NOMO-1 treated with DMSO at 0.1 percent for 48 hours (cell line): ENCODE measurements at regions not wholly inside any gene's neighbourhood (a gene's known extent, or its start where the extent isn't known, plus 50 kb on each side); places are given as distances from the start of the nearest gene placed in this dataset.
"Not testable (repeated sequence)": the region's sequence is repeated elsewhere in the genome, so short reads cannot be mapped to it uniquely, and the experiment has no call there.

Experiments
- DNase-seq: peaks from one replicate; lab custom pipeline; 2025; ENCODE audit not compliant: unreplicated experiment; lab: John Stamatoyannopoulos, UW

DNA sequence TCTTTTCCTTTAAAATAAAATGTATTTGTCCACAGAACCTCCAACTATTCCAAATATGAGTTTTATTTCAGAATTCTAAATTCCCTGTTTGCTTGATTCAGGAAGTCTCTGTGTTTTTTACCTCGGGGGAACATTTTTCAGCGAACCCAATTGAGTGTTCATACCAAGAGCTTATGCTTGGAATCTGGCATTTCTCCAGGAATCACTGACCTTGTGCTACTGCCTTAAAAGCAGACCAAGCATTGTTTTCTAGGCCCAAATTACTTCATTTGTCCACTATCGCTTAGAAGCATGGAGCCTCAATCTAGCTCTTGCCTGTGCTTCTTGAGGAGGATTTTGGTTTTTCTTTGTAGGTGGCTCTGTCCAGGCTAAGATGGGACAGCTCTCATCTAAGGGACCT lies 59.4 kb downstream of the EBLN1 start:
- no peak for DNase-seq

DNA sequence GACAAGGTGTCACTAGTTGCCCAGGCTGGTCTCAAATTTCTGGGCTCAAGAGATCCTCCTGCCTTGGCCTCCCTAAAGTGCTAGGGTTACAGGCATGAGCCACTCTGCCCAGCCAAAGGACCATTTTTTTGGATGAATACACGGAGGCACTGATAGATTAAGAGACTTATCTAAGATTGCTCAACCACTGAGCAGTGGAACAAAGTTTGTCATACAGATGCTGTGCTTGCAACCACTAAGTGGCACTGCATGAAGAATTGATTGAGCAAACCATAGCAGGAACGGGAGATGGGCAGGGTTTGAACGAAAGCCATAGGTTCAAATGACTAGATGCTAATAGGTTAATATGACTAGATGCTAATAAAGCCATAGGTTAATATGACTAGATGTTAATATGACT lies 61.1 kb downstream of the EBLN1 start:
- DNase-seq, result peak; percentile 51

DNA sequence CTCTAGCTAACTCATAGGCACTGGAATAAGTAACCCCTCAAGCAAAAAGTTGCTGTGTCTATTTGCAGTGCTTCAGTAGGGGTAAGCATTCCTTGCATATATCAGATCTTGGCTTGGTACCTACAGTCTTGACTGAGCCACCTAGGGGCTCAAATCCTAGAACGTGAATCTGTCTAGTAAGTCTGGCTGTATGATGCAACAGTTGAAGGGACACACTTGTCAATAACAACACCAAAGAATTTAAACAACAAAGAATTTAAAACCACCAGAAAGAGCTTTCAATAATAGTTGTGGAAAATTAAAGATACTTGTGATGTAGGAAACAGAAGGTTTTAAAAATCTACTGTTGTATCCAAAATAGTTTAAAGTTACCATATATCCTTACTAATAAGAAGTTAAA lies 65.4 kb downstream of the EBLN1 start:
- DNase-seq, result no peak

DNA sequence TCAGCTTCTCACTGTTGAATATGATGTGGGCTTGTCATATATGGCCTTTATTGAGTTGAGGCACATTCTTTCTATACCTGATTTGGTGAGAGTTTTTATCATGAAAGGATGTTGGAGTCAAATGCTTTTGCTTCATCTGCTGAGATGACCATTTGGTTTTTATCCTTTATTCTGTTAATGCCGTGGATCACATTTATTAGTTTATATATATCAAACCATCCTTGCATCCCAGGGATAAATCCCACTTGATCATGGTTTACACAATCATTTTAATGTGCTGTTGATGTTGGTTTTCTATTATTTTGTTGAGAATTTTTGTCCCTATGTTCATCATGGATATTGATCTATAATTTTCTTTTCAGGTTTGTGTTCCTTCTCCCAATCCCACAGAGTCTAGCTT lies 67.0 kb downstream of the EBLN1 start:
- no peak for DNase-seq

DNA sequence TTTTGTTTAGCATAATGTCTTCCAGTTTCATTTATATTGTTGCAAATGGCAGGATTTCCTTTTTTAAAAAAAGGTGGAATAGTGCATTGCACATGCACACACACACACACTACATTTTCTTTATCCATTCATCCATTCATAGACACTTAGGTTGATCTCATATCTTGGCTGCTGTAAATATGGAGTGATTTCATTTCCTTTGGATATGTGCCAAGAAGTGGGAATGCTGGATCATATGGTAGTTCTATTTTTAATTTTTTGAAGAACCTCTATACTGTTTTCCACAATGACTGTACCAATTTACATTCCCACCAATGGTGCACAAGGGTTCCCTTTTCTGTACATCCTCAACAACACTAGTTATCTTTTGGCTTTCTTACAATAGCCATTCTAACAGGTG lies 68.9 kb downstream of the EBLN1 start:
- DNase-seq, result no peak

DNA sequence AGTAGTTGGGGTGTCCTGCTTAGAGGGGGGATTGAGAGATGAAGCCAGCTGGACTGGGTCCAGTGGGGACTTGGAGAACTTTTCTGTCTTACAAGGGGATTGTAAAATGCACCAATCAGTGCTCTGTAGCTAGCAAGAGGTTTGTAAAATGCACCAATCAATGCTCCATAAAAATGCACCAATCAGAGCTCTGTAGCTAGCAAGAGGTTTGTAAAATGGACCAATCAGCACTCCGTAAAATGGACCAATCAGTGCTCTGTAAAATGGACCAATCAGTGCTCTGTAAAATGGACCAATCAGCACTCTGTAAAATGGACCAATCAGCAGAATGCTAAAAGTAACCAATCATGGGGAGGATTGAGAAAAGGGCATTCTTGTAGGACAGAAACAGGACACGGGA lies 71.9 kb downstream of the EBLN1 start:
- DNase-seq, result not testable (repeated sequence)

DNA sequence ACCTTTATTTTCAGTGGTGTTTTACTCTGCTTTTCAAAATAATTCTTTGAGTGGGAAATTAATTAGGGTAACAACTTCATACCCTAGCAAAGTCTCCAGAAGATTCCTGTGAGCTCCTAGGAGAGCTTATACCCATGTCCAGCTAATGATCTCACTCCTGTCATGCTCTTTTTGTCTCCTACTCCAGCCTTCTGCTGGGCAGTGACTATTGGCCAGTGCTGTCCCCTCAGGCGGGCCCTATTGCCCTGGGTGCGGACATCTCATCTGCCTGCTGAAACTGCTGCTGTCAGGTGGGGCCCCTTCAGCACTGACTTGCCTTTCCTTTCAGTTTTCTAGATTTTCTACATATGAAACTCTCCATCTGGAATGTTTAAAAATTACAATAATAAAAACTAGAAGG lies 80.3 kb downstream of the EBLN1 start:
- no peak for DNase-seq

DNA sequence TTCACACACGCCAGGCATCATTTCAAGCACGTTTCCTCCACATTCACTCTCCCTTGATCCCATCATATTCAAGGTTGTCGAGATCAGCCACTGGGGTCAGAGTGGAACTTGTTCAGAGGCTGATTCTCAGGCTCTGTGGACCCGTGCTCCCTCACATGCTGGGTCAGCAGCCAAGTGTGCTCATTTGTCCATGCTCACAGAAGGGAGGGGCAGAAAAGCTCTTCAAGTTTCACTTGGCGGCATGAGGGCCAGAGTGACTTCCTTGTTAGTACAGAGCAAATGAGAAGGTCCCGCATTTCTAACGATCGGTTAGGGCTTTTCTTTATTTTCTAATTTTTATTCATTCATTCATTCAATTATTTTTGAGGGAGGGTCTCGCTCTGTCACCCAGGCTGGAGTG lies 82.2 kb downstream of the EBLN1 start:
- DNase-seq, result peak; percentile 17

DNA sequence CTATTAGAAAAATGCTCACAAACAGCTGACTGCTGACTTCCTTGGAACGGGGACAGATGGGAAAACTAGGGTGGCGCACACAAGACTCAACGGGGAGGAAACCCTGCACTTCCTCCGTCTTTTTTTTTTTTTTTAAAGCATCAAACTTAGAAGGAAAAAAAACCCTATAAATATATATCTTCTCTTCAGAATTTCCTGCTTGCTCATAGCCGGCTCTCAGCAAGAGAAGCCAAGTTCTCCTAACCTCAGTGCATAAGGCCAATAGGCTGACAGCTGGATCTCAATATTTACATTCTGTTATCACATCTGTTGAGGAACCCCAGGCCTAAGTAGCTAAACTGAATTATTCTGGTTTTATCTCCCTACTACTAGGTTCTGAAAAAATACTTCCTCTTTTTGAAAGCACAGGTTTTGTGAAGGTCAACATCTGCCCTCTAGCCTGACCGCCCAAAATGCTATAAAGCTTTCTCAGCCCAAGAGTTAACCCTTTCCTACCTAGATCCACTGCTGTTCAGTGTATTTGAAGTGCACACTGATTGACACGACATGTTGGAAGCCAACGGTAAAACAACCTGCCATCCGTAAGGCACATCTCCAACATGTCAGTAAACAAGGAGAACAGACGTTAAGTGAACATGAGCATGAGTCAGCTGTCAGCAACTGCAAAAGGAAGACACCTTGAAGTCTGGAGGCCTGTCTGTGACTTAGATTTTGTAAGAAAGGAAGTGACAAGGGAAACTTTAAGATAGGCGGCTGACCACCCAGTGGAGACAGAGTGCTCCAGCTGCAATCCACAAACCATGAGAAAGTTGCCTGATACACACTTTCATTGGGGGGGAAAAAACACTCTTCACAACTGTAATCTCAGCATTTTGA lies 83.8 kb downstream of the EBLN1 start:
- peak; percentile 97 for DNase-seq

DNA sequence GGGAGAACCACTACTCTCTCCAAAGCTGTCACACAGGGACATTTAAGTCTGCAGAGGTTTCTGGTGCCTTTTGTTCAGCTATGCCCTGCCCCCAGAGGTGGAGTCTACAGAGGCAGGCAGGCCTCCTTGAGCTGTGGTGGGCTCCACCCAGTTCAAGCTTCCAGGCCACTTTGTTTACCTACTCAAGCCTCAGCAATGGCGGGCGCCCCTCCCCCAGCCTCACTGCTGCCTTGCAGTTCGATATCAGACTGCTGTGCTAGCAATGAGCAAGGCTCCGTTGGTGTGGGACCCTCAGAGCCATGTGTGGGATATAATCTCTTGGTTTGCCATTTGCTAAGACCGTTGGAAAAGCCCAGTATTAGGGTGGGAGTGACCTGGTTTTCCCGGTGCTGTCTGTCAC lies 87.0 kb downstream of the EBLN1 start:
- DNase-seq, result not testable (repeated sequence)

DNA sequence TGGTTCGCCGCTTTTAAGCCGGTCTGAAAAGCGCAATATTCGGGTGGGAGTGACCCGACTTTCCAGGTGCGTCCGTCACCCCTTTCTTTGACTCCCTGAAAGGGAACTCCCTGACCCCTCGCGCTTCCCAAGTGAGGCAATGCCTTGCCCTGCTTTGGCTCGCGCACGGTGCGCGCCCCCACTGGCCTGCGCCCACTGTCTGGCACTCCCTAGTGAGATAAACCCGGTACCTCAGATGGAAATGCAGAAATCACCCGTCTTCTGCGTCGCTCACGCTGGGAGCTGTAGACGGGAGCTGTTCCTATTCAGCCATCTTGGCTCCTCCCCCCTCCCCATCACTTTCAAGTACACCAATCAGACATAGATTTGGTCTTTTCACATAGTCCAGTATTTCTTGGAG lies 88.2 kb downstream of the EBLN1 start:
- DNase-seq, result not testable (repeated sequence)

DNA sequence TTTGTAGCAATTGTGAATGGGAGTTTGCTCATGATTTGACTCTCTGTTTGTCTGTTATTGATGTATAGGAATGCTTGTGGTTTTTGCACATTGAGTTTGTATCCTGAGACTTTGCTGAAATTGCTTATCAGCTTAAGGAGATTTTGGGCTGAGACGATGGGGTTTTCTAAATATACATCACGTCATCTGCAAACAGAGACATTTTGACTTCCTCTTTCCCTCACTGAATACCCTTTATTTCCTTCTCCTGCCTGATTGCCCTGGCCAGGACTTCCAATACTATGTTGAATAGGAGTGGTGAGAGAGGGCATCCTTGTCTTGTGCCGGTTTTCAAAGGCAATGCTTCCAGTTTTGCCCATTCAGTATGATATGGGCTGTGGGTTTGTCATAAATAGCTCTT lies 96.6 kb downstream of the EBLN1 start:
- peak; percentile 2 for DNase-seq

DNA sequence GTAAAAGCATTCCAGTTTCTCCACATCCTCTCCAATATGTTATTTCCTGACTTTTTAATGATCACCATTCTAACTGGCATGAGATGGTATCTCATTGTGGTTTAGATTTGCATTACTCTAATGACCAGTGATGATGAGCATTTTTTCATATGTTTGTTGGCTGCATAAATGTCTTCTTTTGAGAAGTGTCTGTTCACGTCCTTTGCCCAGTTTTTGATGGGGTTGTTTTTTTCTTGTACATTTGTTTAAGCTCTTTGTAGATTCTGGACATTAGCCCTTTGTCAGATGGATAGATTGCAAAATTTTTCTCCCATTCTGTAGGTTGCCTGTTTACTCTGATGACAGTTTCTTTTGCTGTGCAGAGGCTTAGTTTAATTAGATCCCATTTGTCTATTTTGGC lies 97.7 kb downstream of the EBLN1 start:
- not testable (repeated sequence) for DNase-seq

DNA sequence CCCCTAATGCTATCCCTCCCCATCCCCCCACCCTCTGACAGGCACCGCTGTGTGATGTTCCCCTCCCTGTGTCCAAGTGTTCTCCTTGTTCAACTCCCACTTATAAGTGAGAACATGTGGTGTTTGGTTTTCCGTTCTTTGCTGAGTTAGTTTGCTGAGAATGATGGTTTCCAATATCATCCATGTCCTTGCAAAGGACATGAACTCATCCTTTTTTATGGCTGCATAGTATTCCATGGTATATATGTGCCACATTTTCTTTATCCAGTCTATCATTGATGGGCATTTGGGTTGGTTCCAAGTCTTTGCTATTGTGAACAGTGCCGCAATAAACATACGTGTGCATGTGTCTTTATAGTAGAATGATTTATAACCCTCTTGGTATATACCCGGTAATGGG lies 98.2 kb downstream of the EBLN1 start:
- not testable (repeated sequence) for DNase-seq

DNA sequence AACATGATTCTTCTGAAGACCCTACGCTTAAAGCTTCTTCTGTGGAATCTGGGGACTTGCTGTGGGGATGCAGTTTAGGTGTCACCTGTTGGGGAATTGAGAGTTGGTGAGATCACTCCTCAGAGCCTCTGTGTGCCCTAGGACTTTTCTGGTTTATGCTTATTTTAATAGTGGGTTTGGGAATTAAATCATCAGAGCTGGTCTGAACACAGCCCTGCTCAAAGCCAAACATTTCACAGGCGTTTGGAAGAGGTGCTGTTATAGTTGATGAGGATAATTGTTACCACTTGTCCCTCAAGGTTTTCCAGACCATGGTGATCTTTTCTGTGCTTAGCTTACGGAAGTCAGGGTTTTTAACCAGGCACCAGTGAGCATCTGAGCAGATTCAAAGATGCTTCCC lies 106.1 kb downstream of the EBLN1 start:
- no peak for DNase-seq

DNA sequence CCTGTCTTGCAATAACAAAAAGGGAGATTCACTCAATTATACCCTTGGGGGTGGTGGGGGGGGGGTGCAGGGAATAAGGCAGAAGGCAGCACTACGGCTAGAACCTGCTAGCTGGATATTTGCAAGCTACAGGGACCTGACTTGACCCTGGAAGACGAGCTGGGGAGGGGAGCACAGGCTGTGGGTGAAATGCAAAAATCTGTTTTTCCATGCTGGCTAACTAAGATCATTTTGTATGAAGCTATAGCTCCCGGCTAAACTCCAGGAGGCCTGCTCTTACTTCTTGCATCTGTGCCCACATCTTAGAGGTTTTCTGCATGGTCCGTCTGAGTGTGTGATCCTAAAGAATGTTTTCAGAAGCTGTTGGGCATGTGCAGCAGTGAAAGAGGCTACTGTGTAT lies 106.6 kb downstream of the EBLN1 start:
- no peak for DNase-seq

DNA sequence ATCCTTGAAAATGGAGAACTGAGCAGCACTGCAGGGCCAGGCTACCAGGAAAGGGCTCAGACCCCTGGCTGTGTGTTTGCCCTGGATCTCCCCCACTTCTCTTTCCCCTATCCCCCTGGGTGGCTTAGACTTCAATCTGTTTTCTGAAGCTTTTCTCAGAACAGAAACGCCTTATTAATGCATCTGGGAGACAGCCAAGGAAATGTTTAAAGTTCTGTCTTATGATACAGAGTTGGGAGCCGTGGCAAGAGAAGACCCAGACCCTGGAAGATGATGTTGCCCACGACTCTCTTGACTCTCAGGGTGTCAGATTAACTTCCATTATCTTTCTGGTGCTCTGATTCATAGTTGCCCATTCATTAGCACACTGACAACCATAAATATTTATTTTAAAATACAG lies 107.1 kb downstream of the EBLN1 start:
- no peak for DNase-seq

DNA sequence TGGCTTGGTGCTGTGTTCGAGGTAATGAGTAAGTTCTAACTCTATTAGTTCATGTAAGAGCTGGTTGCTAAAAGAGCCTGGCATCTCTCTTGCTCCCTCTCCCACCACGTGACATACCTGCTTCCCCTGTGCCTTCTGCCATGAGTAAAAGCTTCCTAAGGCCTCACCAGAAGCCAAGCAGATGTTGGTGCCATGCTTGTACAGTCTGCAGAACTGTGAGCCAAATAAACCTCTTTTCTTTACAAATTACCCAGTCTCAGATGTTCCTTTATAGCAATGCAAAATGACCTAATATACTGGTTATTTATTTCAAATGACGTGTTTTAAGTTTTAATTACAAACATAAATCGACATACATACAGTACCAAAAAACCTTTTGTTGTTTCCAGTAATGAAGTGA lies 101.7 kb upstream of the DNAJC1 start:
- DNase-seq, result no peak

DNA sequence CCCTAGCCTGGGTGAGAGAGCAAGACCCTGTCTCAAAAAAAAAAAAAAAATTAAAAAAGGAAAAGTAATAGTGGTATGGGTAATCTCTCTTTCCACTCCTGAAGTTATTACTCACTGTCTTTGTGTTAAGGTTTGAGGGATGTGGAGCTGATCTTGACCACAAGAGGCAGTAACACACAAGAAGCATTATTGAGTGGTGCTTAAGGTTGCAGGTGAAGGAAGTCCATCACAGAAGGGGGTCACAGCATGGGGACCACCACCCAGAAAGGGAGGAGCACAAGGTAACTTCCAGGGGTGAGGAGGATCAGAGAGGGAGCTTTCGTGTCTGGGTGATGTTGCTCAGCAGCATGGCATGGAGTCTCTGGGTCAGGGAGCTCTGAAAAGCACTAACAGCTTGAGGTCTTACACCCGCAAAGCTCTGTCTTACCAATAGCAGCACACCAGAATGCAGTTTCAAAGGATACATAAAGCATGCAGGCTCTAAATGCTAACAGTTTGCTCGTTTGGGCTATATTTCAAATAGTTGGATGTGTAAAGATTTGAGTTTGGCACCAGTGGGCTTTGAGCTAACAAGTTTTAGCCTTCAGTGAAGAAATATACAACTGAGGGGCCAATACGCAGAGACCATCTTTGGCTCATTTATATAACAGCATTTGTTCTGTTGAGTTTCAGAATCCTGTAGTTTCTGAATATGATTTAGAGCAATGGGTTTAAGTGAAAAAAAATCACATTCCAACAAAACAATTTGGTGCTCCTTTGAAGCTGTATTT lies 100.4 kb upstream of the DNAJC1 start:
- peak; percentile 16 for DNase-seq

DNA sequence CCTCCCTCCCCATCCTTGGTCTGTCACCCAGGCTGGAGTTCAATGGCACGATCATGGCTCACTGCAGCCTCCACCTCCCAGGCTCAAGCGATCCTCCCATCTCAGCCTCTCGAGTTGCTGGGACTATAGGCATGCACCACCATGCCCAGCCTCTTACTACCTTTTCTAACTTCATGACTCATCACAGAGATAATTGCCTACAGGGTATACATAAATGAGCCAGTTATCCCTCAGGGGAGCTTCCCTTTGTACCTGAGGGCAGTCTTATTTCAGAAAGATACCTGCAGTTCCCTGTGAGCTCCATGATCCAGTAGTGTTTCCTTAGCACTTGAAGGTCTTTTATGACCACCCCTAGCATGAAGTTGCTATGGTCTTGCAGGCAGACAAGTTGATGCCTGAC lies 94.2 kb upstream of the DNAJC1 start:
- DNase-seq, result no peak

DNA sequence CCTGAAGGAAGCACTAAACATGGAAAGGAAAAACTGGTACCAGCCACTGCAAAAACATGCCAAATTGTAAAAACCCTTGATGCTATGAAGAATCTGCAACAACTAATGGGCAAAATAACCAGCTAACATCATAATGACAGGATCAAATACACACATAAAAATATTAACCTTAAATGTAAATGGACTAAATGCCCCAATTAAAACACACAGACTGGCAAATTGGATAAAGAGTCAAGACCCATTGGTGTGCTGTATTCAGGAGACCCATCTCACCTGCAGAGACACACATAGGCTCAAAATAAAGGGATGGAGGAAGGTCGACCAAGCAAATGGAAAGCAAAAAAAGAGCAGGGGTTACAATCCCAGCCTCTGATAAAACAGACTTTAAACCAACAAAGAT lies 87.7 kb upstream of the DNAJC1 start:
- not testable (repeated sequence) for DNase-seq

DNA sequence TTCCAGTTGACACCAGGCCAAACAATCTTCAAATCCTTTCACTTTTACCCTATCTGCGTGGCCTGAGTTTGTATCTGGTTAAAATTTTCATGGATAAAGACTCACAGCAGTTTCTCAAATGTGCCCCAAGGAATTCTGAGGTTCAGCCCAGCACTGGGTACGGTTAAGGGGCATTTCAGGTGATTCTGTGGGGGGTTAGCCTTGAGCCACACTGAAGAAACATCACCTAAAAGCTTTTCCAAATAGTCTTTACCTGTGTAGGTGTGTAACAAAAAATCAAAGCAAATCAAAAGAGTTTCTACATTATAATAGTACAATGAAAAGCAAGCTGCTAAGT lies 83.8 kb upstream of the DNAJC1 start:
- no peak for DNase-seq
